AG10803 (cell line): ENCODE measurements at regions not wholly inside any gene's neighbourhood (a gene's known extent, or its start where the extent isn't known, plus 50 kb on each side); places are given as distances from the start of the nearest gene placed in this dataset.
"Not testable (repeated sequence)": the region's sequence is repeated elsewhere in the genome, so short reads cannot be mapped to it uniquely, and the experiment has no call there.

Experiments
- DNase-seq: peaks from one replicate; pipeline ENCODE4 v3.0.0; 2010; ENCODE audit warnings: low read depth
- H3K4me3 ChIP-seq: 2 replicates; pipeline ENCODE4 v1.5.1; 2011; ENCODE audit warnings: mild to moderate bottlenecking, low read length, control low read depth
- CTCF ChIP-seq: conservative IDR thresholded peaks from 2 replicates; pipeline ENCODE4 v1.5.1; 2011; ENCODE audit warnings: mild to moderate bottlenecking, low read length, control low read depth, inconsistent platforms

GRCh38 chr15:31719396-31720022, 310.8 kb upstream of the CHRNA7 start:
- not testable (repeated sequence) for DNase-seq, H3K4me3 ChIP-seq

- not testable (repeated sequence) for DNase-seq, H3K4me3 ChIP-seq
These were observed 307.3 kb upstream of the CHRNA7 start for GRCh38 chr15:31723019-31723418.

- H3K4me3 ChIP-seq, DNase-seq: not testable (repeated sequence)
These were observed 305.4 kb upstream of the CHRNA7 start for GRCh38 chr15:31724903-31725302.

- DNase-seq, H3K4me3 ChIP-seq: not testable (repeated sequence)
These were observed 304.7 kb upstream of the CHRNA7 start for GRCh38 chr15:31725619-31726018.

- no peak for DNase-seq
- no peak for TF ChIP-seq CTCF
- no peak overlapping the region for H3K4me3 ChIP-seq
These were observed 302.7 kb upstream of the CHRNA7 start for GRCh38 chr15:31727612-31728011.

- no peak for DNase-seq
- no peak for TF ChIP-seq CTCF
- no peak overlapping the region for H3K4me3 ChIP-seq
These were observed 297.6 kb upstream of the CHRNA7 start for GRCh38 chr15:31732726-31733125.

GRCh38 chr15:31733424-31733823, 296.9 kb upstream of the CHRNA7 start:
- no peak for TF ChIP-seq CTCF
- H3K4me3 ChIP-seq: no peak overlapping the region
- DNase-seq: no peak

- no peak for TF ChIP-seq CTCF
- no peak for DNase-seq
These were observed 290.1 kb upstream of the CHRNA7 start for GRCh38 chr15:31740203-31740602.

GRCh38 chr15:31745841-31746240, 284.5 kb upstream of the CHRNA7 start:
- DNase-seq: no peak
- TF ChIP-seq CTCF: no peak
- no peak overlapping the region for H3K4me3 ChIP-seq

More at GRCh38 chr15:31740203-31740602, 290.1 kb upstream of the CHRNA7 start:
- no peak overlapping the region for H3K4me3 ChIP-seq
